MM.1S (cell line): ENCODE measurements at regions not wholly inside any gene's neighbourhood (a gene's known extent, or its start where the extent isn't known, plus 50 kb on each side); places are given as distances from the start of the nearest gene placed in this dataset.

Experiments used
- DNase-seq: peaks from one replicate; pipeline ENCODE4 v3.0.0-alpha.2; 2015
- H2AFZ ChIP-seq: fragments of 300-600 bp; sonication (generic); 2 replicates; pipeline ENCODE4 v1.6.0; 2016; ENCODE audit warnings: antibody characterized with exemption, low read length
- H3F3A ChIP-seq: fragments of 300-600 bp; sonication (generic); 2 replicates; pipeline ENCODE4 v1.6.1; 2016; ENCODE audit warnings: mild to moderate bottlenecking, antibody characterized with exemption, low read length, moderate library complexity, mixed read lengths; ENCODE audit not compliant: insufficient read depth
- H3K27ac ChIP-seq: fragments of 300-600 bp; sonication (generic); 2 replicates; pipeline ENCODE4 v1.5.1; 2016; ENCODE audit warnings: mild to moderate bottlenecking, low read length
- H3K27me3 ChIP-seq: fragments of 300-600 bp; sonication (generic); replicated peaks from 2 replicates; pipeline ENCODE4 v1.6.0; 2016; ENCODE audit warnings: low read length; ENCODE audit not compliant: insufficient read depth
- H3K36me3 ChIP-seq: fragments of 300-600 bp; sonication (generic); replicated peaks from 2 replicates; pipeline ENCODE4 v1.6.1; 2016; ENCODE audit warnings: mild to moderate bottlenecking, low read length, mixed read lengths; ENCODE audit not compliant: insufficient read depth
- H3K4me1 ChIP-seq: fragments of 300-600 bp; sonication (generic); 2 replicates; pipeline ENCODE4 v1.6.1; 2016; ENCODE audit warnings: low read length, mixed read lengths
- H3K4me2 ChIP-seq: fragments of 300-600 bp; sonication (generic); 2 replicates; pipeline ENCODE4 v1.6.0; 2016; ENCODE audit warnings: low read depth, low read length
- H3K4me3 ChIP-seq: fragments of 300-600 bp; sonication (generic); 2 replicates; pipeline ENCODE4 v1.5.1; 2016; ENCODE audit warnings: low read length, mixed read lengths
- H3K79me2 ChIP-seq: fragments of 300-600 bp; sonication (generic); 2 replicates; pipeline ENCODE4 v1.6.1; 2016; ENCODE audit warnings: mixed run types, low read length, mixed read lengths
- H3K9ac ChIP-seq: fragments of 300-600 bp; sonication (generic); 2 replicates; pipeline ENCODE4 v1.6.1; 2016; ENCODE audit warnings: low read length, mixed read lengths
- H3K9me2 ChIP-seq: fragments of 300-600 bp; sonication (generic); replicated peaks from 2 replicates; pipeline ENCODE4 v1.6.1; 2016; ENCODE audit warnings: mild to moderate bottlenecking, low read length, mixed read lengths; ENCODE audit not compliant: insufficient read depth
- H3K9me3 ChIP-seq: fragments of 300-600 bp; sonication (generic); replicated peaks from 2 replicates; pipeline ENCODE4 v1.6.1; 2016; ENCODE audit warnings: mild to moderate bottlenecking, low read length, mixed read lengths; ENCODE audit not compliant: insufficient read depth
- H4K20me1 ChIP-seq: fragments of 300-600 bp; sonication (generic); 2 replicates; pipeline ENCODE4 v1.6.1; 2016; ENCODE audit warnings: mild to moderate bottlenecking, low read length, moderate library complexity, mixed read lengths; ENCODE audit not compliant: insufficient read depth
- EZH2 ChIP-seq: fragments of 300-600 bp; sonication (generic); optimal IDR thresholded peaks from 2 replicates; pipeline ENCODE3; 2017; ENCODE audit warnings: low read depth, mild to moderate bottlenecking, antibody characterized with exemption, low read length, mixed read lengths
- EZH2phosphoT487 ChIP-seq: fragments of 300-600 bp; sonication (generic); IDR thresholded peaks from 2 replicates; pipeline ENCODE4 v1.6.1; 2018; ENCODE audit warnings: antibody characterized with exemption, low read length
- TF ChIP-seq, protein P1 (sequence below): fragments of 300-600 bp; sonication (generic); IDR thresholded peaks from 2 replicates; pipeline ENCODE4 v1.5.1; 2016; ENCODE audit warnings: antibody characterized with exemption, low read length, mixed read lengths

DNA sequence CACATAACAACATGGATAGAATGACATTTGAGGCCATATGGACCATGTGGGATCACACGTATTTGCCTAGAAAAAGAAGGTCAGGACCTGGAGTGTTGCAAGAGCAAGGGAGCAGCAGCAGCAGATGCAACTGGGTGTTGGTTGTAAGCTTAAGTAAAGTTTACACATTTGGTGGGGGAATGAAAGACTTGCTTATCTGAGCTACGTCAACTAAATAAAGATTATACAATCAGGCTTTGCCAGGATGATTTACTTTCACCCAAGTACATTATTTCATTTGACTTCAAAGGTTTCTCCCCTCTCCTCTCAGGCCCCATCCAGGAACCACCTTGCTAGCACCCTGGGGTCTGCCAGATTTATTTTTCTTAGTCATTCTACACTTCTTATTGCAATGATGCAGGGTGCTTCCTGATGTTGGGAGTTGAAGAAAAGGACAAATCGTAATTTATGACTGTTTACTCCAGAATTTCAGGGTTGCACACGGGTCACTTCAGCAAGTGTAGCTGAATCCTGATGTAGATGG, 591.9 kb upstream of the IGFBP3 start:
- no peaks in the 10 kb centered on the region for H3K27me3 ChIP-seq
- H3K4me3 ChIP-seq = no peak overlapping the region
- no peak overlapping the region for H3K9ac ChIP-seq
- no peak overlapping the region for H3K27ac ChIP-seq
- no peaks in the 10 kb centered on the region for H3K9me2 ChIP-seq
- no peaks in the 10 kb centered on the region for H3K79me2 ChIP-seq
- no peak for DNase-seq
- no peaks in the 10 kb centered on the region for H3K36me3 ChIP-seq
- H2AFZ ChIP-seq = no peak overlapping the region
- TF ChIP-seq EZH2phosphoT487 = no peak
- no peak for TF ChIP-seq EZH2
- TF ChIP-seq, protein P1, sequence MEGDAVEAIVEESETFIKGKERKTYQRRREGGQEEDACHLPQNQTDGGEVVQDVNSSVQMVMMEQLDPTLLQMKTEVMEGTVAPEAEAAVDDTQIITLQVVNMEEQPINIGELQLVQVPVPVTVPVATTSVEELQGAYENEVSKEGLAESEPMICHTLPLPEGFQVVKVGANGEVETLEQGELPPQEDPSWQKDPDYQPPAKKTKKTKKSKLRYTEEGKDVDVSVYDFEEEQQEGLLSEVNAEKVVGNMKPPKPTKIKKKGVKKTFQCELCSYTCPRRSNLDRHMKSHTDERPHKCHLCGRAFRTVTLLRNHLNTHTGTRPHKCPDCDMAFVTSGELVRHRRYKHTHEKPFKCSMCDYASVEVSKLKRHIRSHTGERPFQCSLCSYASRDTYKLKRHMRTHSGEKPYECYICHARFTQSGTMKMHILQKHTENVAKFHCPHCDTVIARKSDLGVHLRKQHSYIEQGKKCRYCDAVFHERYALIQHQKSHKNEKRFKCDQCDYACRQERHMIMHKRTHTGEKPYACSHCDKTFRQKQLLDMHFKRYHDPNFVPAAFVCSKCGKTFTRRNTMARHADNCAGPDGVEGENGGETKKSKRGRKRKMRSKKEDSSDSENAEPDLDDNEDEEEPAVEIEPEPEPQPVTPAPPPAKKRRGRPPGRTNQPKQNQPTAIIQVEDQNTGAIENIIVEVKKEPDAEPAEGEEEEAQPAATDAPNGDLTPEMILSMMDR = no peak
- H4K20me1 ChIP-seq = no peaks in the 10 kb centered on the region
- no peaks in the 10 kb centered on the region for H3F3A ChIP-seq
- H3K4me1 ChIP-seq = no peaks in the 10 kb centered on the region
- no peaks in the 10 kb centered on the region for H3K9me3 ChIP-seq
- H3K4me2 ChIP-seq = no peak overlapping the region

DNA sequence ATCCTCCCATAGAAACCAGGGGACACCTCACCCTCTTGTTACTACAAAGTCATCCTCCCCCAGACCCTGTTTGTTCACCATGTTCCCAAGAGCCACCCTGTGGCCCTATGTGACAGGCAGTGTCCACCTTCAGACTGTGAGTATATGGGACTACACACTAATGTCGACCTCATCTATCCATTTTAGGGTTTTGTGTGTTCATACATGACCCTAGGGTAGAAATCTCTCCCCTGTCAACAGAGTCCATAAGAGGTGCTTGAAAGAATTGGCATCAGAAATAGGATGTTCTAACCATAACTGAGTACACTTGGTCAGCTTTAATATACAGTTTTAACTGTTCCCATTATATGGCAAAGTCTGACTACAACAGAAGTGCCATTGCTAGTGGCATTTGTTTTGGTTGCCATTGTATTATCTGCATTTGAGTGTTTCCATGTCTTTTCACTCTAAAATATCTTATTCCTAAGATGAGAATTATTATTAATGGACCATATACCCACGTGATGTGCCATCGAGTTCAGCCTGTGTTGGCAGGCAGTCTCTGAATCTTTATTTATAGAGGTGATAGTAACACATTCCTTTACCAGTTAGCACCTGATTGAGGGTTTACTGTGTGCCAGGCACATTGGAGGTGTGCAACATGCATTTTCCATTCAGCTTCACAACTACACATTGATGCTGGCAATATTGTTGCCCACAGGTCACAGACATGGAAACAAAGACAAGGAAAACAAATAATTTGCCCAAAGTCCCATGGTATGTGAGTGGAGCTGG, 590.6 kb upstream of the IGFBP3 start:
- no peaks in the 10 kb centered on the region for H3K36me3 ChIP-seq
- H3K79me2 ChIP-seq = no peaks in the 10 kb centered on the region
- TF ChIP-seq EZH2 (no peak), EZH2phosphoT487 (no peak)
- TF ChIP-seq, protein P1 = no peak
- no peaks in the 10 kb centered on the region for H3K27me3 ChIP-seq
- no peak for DNase-seq
- no peaks in the 10 kb centered on the region for H3K9me2 ChIP-seq
- no peaks in the 10 kb centered on the region for H3K4me1 ChIP-seq
- H2AFZ ChIP-seq = no peak overlapping the region
- no peak overlapping the region for H3K4me2 ChIP-seq
- no peak overlapping the region for H3K27ac ChIP-seq
- H3K4me3 ChIP-seq = no peak overlapping the region
- H3F3A ChIP-seq = no peaks in the 10 kb centered on the region
- H3K9ac ChIP-seq = no peak overlapping the region
- no peaks in the 10 kb centered on the region for H4K20me1 ChIP-seq
- H3K9me3 ChIP-seq = no peaks in the 10 kb centered on the region

DNA sequence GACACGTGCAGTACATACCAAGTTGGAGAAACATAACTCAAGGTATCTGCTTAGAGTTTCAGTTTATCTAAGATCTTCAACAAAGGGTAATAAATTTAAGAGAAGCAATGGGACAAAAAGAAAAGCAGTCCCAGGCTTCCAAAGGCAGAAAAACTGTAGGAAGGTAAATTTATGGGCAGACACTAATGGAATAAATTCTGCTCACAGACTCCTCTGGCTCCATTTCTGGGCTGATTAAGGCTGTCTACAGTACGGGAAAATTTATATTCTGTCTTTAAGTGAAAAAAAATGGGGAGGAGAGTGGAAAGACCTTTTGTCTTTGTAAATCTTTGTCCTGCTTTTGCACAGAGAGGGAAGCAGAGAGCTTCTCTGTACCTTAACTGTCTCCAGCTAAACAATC, 587.5 kb upstream of the IGFBP3 start:
- Histone ChIP-seq H3K9ac (no peak overlapping the region), H3K27ac (no peak overlapping the region), H3K27me3 (no peaks in the 10 kb centered on the region), H3F3A (no peaks in the 10 kb centered on the region), H3K4me3 (no peak overlapping the region), H3K9me3 (no peaks in the 10 kb centered on the region), H3K4me2 (no peak overlapping the region), H3K36me3 (no peaks in the 10 kb centered on the region), H3K79me2 (no peaks in the 10 kb centered on the region), H2AFZ (no peak overlapping the region), H3K4me1 (no peaks in the 10 kb centered on the region), H4K20me1 (no peaks in the 10 kb centered on the region), H3K9me2 (no peaks in the 10 kb centered on the region)
- TF ChIP-seq EZH2phosphoT487 (no peak), EZH2 (no peak)
- TF ChIP-seq, protein P1 = no peak
- no peak for DNase-seq
